ENCODE measurements at regions not wholly inside any gene's neighbourhood (a gene's known extent, or its start where the extent isn't known, plus 50 kb on each side); places are given as distances from the start of the nearest gene placed in this dataset.

GRCh38 chr10:75288140-75288711, 52.5 kb upstream of the COMTD1 start:
- intact Hi-C loops (cut with micrococcal nuclease; ENCODE audit: unreplicated experiment) = no loop called here
- Mint-ChIP-seq H3K4me3 (ENCODE audit: unreplicated experiment) (no peak overlapping the region), H3K9me3 (ENCODE audit: unreplicated experiment) (peaks cover 12% of the 10 kb centered on the region), H3K4me1 (ENCODE audit: low read depth, unreplicated experiment) (peaks cover 3% of the 10 kb centered on the region), H3K27me3 (ENCODE audit: insufficient read depth, unreplicated experiment) (peaks cover 7% of the 10 kb centered on the region), H3K27ac (ENCODE audit: unreplicated experiment) (no peak overlapping the region), H3K36me3 (ENCODE audit: insufficient read depth, unreplicated experiment) (no peaks in the 10 kb centered on the region)
- CTCF ChIA-PET = no interaction called here
- TF ChIP-seq, protein P1, sequence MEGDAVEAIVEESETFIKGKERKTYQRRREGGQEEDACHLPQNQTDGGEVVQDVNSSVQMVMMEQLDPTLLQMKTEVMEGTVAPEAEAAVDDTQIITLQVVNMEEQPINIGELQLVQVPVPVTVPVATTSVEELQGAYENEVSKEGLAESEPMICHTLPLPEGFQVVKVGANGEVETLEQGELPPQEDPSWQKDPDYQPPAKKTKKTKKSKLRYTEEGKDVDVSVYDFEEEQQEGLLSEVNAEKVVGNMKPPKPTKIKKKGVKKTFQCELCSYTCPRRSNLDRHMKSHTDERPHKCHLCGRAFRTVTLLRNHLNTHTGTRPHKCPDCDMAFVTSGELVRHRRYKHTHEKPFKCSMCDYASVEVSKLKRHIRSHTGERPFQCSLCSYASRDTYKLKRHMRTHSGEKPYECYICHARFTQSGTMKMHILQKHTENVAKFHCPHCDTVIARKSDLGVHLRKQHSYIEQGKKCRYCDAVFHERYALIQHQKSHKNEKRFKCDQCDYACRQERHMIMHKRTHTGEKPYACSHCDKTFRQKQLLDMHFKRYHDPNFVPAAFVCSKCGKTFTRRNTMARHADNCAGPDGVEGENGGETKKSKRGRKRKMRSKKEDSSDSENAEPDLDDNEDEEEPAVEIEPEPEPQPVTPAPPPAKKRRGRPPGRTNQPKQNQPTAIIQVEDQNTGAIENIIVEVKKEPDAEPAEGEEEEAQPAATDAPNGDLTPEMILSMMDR (IDR thresholded peaks at IDR 0.05; ENCODE audit: insufficient read depth in 1 of 2, low read depth in 1 of 2, low read length in 1 of 2, severe bottlenecking in 1 of 2, unreplicated experiment in 1 of 2) = no peak
- Histone ChIP-seq H3K36me3 (ENCODE audit: control insufficient read depth, insufficient read depth, low read length) (no peaks in the 10 kb centered on the region), H3K4me3 (ENCODE audit: low read depth, low read length) (no peak overlapping the region), H3K9me3 (peaks cover 11% of the 10 kb centered on the region; the same call in 1 of the 2 replicates), H3K27me3 (replicated peaks; ENCODE audit: control insufficient read depth, insufficient read depth, low read length) (no peaks in the 10 kb centered on the region), H3K4me1 (no peaks in the 10 kb centered on the region)
- no peak for DNase-seq
- no TSS peak for BruUV-seq (replicated peaks)
- POLR2A ChIA-PET = no interaction called here

DNA sequence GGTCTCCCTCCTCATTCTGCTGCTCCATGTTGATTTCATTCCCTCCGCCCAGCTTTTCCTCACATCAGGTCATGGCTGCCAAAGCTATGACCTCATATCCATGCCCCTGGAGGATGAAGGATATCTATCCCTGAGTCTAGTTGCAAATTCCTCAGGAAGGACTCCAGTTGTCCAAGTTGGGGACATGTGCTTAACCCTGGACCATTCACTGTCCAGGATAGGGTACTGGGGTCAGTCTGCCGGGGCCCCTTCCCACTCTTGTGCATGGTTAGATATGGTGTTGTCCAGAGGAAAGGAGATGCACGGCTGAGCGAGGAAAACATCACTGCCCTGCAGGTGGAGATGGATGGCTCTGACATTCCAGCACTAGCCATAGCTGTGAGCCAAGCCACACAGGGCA, 51.9 kb upstream of the COMTD1 start:
- peaks cover 7% of the 10 kb centered on the region for H3K27me3 Mint-ChIP-seq (ENCODE audit: insufficient read depth, unreplicated experiment)
- peaks cover 12% of the 10 kb centered on the region for H3K9me3 Mint-ChIP-seq (ENCODE audit: unreplicated experiment)
- H3K36me3 ChIP-seq (ENCODE audit: control insufficient read depth, insufficient read depth, low read length) = no peaks in the 10 kb centered on the region

GRCh38 chr10:75286901-75287300, 51.1 kb upstream of the COMTD1 start:
- ChIA-PET POLR2A (no interaction called here), CTCF (no interaction called here)
- peaks cover 3% of the 10 kb centered on the region; the same call in 1 of the 2 replicates for H3K4me1 ChIP-seq
- Mint-ChIP-seq H3K9me3 (ENCODE audit: unreplicated experiment) (peaks cover 12% of the 10 kb centered on the region), H3K36me3 (ENCODE audit: insufficient read depth, unreplicated experiment) (no peaks in the 10 kb centered on the region), H3K27me3 (ENCODE audit: insufficient read depth, unreplicated experiment) (peaks cover 7% of the 10 kb centered on the region), H3K4me3 (ENCODE audit: unreplicated experiment) (no peak overlapping the region), H3K27ac (ENCODE audit: unreplicated experiment) (no peak overlapping the region), H3K4me1 (ENCODE audit: low read depth, unreplicated experiment) (peaks cover 10% of the 10 kb centered on the region)
- H3K4me3 ChIP-seq (ENCODE audit: low read depth, low read length) = no peak overlapping the region
- no TSS peak for BruUV-seq (replicated peaks)
- H3K9me3 ChIP-seq = peaks cover 11% of the 10 kb centered on the region; the same call in 1 of the 2 replicates
- intact Hi-C loops (cut with micrococcal nuclease; ENCODE audit: unreplicated experiment) = no loop called here
- TF ChIP-seq, protein P1 (IDR thresholded peaks at IDR 0.05; ENCODE audit: insufficient read depth in 1 of 2, low read depth in 1 of 2, low read length in 1 of 2, severe bottlenecking in 1 of 2, unreplicated experiment in 1 of 2) = no peak
- no peaks in the 10 kb centered on the region for H3K27me3 ChIP-seq (replicated peaks; ENCODE audit: control insufficient read depth, insufficient read depth, low read length)
- no peaks in the 10 kb centered on the region for H3K36me3 ChIP-seq (ENCODE audit: control insufficient read depth, insufficient read depth, low read length)
- DNase-seq = no peak

More for the DNA sequence above, 51.9 kb upstream of the COMTD1 start:
- ChIA-PET POLR2A (no interaction called here), CTCF (no interaction called here)
- intact Hi-C loops (cut with micrococcal nuclease; ENCODE audit: unreplicated experiment) = no loop called here
- Mint-ChIP-seq H3K27ac (ENCODE audit: unreplicated experiment) (no peak overlapping the region), H3K4me3 (ENCODE audit: unreplicated experiment) (no peak overlapping the region), H3K4me1 (ENCODE audit: low read depth, unreplicated experiment) (peaks cover 9% of the 10 kb centered on the region), H3K36me3 (ENCODE audit: insufficient read depth, unreplicated experiment) (no peaks in the 10 kb centered on the region)
- H3K9me3 ChIP-seq = peaks cover 11% of the 10 kb centered on the region; the same call in 1 of the 2 replicates
- no peaks in the 10 kb centered on the region for H3K4me1 ChIP-seq
- TF ChIP-seq, protein P1 (IDR thresholded peaks at IDR 0.05; ENCODE audit: insufficient read depth in 1 of 2, low read depth in 1 of 2, low read length in 1 of 2, severe bottlenecking in 1 of 2, unreplicated experiment in 1 of 2) = no peak
- BruUV-seq (replicated peaks) = no TSS peak
- H3K27me3 ChIP-seq (replicated peaks; ENCODE audit: control insufficient read depth, insufficient read depth, low read length) = no peaks in the 10 kb centered on the region
- DNase-seq = no peak
- H3K4me3 ChIP-seq (ENCODE audit: low read depth, low read length) = no peak overlapping the region
